KMS-11 (cell line): ENCODE measurements at regions not wholly inside any gene's neighbourhood (a gene's known extent, or its start where the extent isn't known, plus 50 kb on each side); places are given as distances from the start of the nearest gene placed in this dataset.
"Not testable (repeated sequence)": the region's sequence is repeated elsewhere in the genome, so short reads cannot be mapped to it uniquely, and the experiment has no call there.

ENCODE experiments used
- H2AFZ ChIP-seq: fragments of 200-600 bp; sonication (generic); 2 replicates; pipeline ENCODE4 v1.6.1; 2016; ENCODE audit warnings: antibody characterized with exemption, mixed run types, low read depth
- H3K27ac ChIP-seq: fragments of 200-600 bp; sonication (generic); 2 replicates; pipeline ENCODE4 v1.6.1; 2016; ENCODE audit warnings: mild to moderate bottlenecking, mixed run types
- H3K27me3 ChIP-seq: fragments of 200-600 bp; sonication (generic); 2 replicates; pipeline ENCODE4 v1.6.1; 2017; ENCODE audit warnings: mild to moderate bottlenecking, low read depth, mixed run types, moderate library complexity; ENCODE audit not compliant: insufficient read depth
- H3K36me3 ChIP-seq: fragments of 200-600 bp; sonication (generic); 2 replicates; pipeline ENCODE4 v1.6.1; 2017; ENCODE audit warnings: mild to moderate bottlenecking, mixed run types; ENCODE audit not compliant: insufficient read depth
- H3K4me1 ChIP-seq: fragments of 200-600 bp; sonication (generic); 2 replicates; pipeline ENCODE4 v1.6.1; 2016; ENCODE audit warnings: mild to moderate bottlenecking, low read depth, mixed run types; ENCODE audit not compliant: poor library complexity, severe bottlenecking
- H3K4me2 ChIP-seq: fragments of 200-600 bp; sonication (generic); 2 replicates; pipeline ENCODE4 v1.7.0; 2016; ENCODE audit warnings: mild to moderate bottlenecking, mixed run types
- H3K4me3 ChIP-seq: fragments of 200-600 bp; sonication (generic); IDR thresholded peaks from 2 replicates; pipeline ENCODE4 v1.6.1; 2017; ENCODE audit warnings: low read depth, low read length, mixed read lengths; ENCODE audit not compliant: insufficient read depth
- H3K79me2 ChIP-seq: fragments of 200-600 bp; sonication (generic); 2 replicates; pipeline ENCODE4 v1.6.1; 2016; ENCODE audit warnings: low read depth, mixed run types; ENCODE audit not compliant: insufficient read depth
- H3K9ac ChIP-seq: fragments of 200-600 bp; sonication (generic); 2 replicates; pipeline ENCODE4 v1.6.1; 2016; ENCODE audit warnings: mild to moderate bottlenecking, mixed run types
- H4K20me1 ChIP-seq: fragments of 200-600 bp; sonication (generic); 2 replicates; pipeline ENCODE4 v1.6.1; 2016; ENCODE audit warnings: mild to moderate bottlenecking, mixed run types; ENCODE audit not compliant: insufficient read depth
- TF ChIP-seq, protein P1 (sequence below): fragments of 200-600 bp; sonication (generic); conservative IDR thresholded peaks from 2 replicates; pipeline ENCODE4 v1.6.1; 2017; ENCODE audit warnings: low read depth, mild to moderate bottlenecking, antibody characterized with exemption, low read length, moderate library complexity, mixed read lengths

DNA sequence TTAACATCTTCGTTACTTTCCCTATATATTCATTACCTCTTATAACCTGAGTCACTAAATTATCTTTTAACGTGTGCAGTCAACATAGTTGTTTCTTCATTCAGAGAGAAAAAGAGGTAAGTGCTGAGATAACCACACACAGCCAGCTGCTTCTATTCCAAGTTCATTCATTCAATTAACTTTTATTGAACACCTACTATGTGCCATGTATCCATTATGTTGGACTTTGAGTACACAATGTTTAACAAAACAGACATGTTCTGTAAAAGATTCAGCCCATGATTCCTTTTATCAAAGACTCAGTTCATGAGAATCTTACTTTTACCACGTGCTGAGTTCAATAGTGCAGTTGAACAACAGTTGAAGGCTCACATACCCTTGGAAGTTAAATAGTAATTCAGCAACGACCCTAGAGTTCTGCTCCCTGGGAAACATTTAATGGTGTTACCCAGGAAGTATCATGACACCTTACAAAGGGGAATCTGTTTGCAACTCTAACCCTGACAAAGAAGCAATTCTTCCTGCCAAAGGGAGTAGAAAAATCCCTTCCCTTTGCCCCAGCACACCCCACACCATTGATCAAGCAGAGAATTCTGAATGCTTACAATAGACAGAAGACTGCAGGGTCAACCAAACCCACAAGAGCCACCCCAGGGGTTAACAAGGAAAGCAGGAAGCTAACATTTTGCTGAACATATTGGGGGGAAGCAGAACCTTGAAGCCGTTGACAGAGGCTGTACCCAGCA lies 595.8 kb downstream of the STK39 start:
- H3K27ac ChIP-seq = no peak overlapping the region
- no peak overlapping the region for H2AFZ ChIP-seq
- no peaks in the 10 kb centered on the region for H4K20me1 ChIP-seq
- H3K4me2 ChIP-seq = no peak overlapping the region
- TF ChIP-seq, protein P1, sequence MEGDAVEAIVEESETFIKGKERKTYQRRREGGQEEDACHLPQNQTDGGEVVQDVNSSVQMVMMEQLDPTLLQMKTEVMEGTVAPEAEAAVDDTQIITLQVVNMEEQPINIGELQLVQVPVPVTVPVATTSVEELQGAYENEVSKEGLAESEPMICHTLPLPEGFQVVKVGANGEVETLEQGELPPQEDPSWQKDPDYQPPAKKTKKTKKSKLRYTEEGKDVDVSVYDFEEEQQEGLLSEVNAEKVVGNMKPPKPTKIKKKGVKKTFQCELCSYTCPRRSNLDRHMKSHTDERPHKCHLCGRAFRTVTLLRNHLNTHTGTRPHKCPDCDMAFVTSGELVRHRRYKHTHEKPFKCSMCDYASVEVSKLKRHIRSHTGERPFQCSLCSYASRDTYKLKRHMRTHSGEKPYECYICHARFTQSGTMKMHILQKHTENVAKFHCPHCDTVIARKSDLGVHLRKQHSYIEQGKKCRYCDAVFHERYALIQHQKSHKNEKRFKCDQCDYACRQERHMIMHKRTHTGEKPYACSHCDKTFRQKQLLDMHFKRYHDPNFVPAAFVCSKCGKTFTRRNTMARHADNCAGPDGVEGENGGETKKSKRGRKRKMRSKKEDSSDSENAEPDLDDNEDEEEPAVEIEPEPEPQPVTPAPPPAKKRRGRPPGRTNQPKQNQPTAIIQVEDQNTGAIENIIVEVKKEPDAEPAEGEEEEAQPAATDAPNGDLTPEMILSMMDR = no peak
- H3K27me3 ChIP-seq = no peaks in the 10 kb centered on the region
- H3K79me2 ChIP-seq = no peaks in the 10 kb centered on the region
- H3K9ac ChIP-seq = no peak overlapping the region
- no peak overlapping the region for H3K4me3 ChIP-seq
- no peaks in the 10 kb centered on the region for H3K36me3 ChIP-seq
- H3K4me1 ChIP-seq = no peaks in the 10 kb centered on the region

DNA sequence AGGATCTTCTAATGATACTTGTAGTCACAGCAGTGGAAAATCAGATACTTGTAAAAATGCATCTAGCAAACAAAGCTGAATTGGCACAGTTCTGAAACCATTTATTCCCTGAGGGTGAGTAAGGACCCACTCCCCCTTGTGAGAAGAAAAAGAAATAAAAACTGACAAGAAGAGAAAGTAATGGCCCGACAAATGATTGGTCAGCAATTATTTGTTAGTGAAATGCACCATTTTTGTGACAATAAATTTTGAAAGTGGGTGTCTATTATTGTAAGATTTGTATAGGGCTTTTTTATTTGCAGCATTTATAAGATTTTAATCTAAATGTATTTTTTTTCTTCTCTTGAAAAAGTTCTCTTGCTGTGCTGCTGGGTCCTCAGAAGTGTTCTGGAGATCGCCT lies 600.8 kb downstream of the STK39 start:
- Histone ChIP-seq H3K27me3 (no peaks in the 10 kb centered on the region), H3K9ac (no peak overlapping the region), H3K4me1 (no peaks in the 10 kb centered on the region), H2AFZ (no peak overlapping the region), H3K36me3 (no peaks in the 10 kb centered on the region), H3K4me2 (no peak overlapping the region), H3K79me2 (no peaks in the 10 kb centered on the region), H3K4me3 (no peak overlapping the region), H4K20me1 (no peaks in the 10 kb centered on the region), H3K27ac (no peak overlapping the region)
- TF ChIP-seq, protein P1 = no peak

DNA sequence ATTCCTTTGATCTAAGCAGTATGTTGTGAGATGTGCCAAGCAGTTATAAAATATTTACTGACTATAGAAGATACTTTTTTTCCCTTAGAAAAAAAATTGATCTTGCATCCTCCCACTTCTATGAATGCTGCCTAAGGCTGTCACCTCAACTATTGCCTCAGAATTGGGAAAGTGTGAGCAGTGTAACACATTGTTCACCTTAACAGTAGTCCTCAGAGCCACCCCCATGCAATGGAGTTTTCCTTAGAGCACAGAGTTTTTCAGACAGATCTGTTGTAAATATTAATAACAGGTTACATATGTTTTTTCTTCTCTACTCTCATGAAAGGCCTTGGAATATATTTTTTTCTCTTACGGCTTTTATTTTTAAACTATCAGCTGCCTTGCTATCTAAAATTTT lies 607.3 kb downstream of the STK39 start:
- no peaks in the 10 kb centered on the region for H3K4me1 ChIP-seq
- H3K79me2 ChIP-seq = no peaks in the 10 kb centered on the region
- no peaks in the 10 kb centered on the region for H3K36me3 ChIP-seq
- no peak overlapping the region for H2AFZ ChIP-seq
- H4K20me1 ChIP-seq = no peaks in the 10 kb centered on the region
- H3K4me3 ChIP-seq = no peak overlapping the region
- H3K9ac ChIP-seq = no peak overlapping the region
- no peaks in the 10 kb centered on the region for H3K27me3 ChIP-seq
- H3K27ac ChIP-seq = no peak overlapping the region
- H3K4me2 ChIP-seq = no peak overlapping the region
- TF ChIP-seq, protein P1 = no peak

DNA sequence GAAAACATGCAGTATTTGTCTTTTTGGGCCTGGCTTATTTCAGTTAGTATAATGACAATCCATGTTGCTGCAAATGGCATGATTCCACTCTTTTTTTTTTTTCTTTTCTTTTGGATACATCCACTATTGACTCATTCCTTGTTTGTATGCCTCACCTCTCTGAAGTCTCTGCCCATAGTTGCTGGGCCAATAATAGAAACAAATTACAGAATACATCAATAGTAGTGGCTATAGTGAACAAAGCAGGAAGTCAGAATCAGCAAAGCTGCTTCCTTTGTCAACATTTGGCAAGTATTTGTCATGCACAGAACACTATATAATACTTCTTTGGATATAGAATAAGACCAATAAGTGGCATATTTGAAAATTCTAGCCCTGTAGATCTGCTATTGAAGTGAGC lies 609.7 kb downstream of the STK39 start:
- Histone ChIP-seq H3K4me2 (no peak overlapping the region), H3K9ac (no peak overlapping the region), H4K20me1 (no peaks in the 10 kb centered on the region), H3K36me3 (no peaks in the 10 kb centered on the region), H3K4me1 (no peaks in the 10 kb centered on the region), H3K4me3 (no peak overlapping the region), H3K79me2 (no peaks in the 10 kb centered on the region), H3K27ac (no peak overlapping the region), H2AFZ (no peak overlapping the region), H3K27me3 (no peaks in the 10 kb centered on the region)
- TF ChIP-seq, protein P1 = no peak

DNA sequence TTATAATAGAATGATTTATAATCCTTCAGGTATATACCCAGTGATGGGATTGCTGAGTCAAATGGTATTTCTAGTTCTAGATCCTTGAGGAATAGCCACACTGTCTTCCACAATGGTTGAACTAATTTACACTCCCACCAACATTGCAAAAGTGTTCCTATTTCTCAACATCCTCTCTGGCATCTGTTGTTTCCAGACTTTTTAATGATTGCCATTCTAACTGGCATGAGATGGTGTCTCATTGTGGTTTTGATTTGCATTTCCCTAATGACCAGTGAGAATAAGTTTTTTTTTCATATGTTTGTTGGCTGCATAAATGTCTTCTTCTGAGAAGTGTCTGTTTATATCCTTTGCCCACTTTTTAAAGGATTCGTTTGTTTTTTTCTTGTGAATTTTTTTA lies 615.1 kb downstream of the STK39 start:
- H2AFZ ChIP-seq, H3K27me3 ChIP-seq, H3K4me1 ChIP-seq, H4K20me1 ChIP-seq, H3K4me2 ChIP-seq, H3K36me3 ChIP-seq, H3K27ac ChIP-seq, H3K9ac ChIP-seq, H3K79me2 ChIP-seq, H3K4me3 ChIP-seq: not testable (repeated sequence)
